K562 (cell line): ENCODE measurements at regions not wholly inside any gene's neighbourhood (a gene's known extent, or its start where the extent isn't known, plus 50 kb on each side); places are given as distances from the start of the nearest gene placed in this dataset.

ENCODE experiments used
- ATAC-seq: fragments of 200-7000 bp; cut with Tn5 transposase; 3 replicates; pipeline ENCODE4 v1.9.1; 2020; ENCODE audit warnings: moderate library complexity
- BruUV-seq: library from RNA; stranded (reverse); fragments of 400-500 nt; replicated peaks from 2 replicates; lab custom pipeline; 2021; lab: Mats Ljungman, UMichigan
- CTCF ChIA-PET: fragments of 300-600 bp; formaldehyde crosslinking; extraction: SDS; loops from one replicate; lab custom pipeline; 2021; ENCODE audit warnings: low intra/inter-chr PET ratio; lab: Yijun Ruan, JAX
- POLR2A ChIA-PET: fragments of 300-600, 350-650 bp; sonication (Branson Sonifier 250); formaldehyde crosslinking; extraction: SDS; loops from one replicate; lab custom pipeline; 2021; ENCODE audit warnings: antibody characterized with exemption, inconsistent platforms; lab: Yijun Ruan, JAX
- DNase-seq, 4 experiments: peaks; one replicate each; pipeline versions ENCODE4 v3.0.0 to v3.0.0-alpha.2; 2011 to 2018; ENCODE audit warnings: low spot score in 3 of 4, mixed read lengths in 3 of 4; ENCODE audit errors: extremely low read depth in 1 of 4
- FAIRE-seq: peaks from 2 replicates; lab custom pipeline; 2011; peaks lifted over from hg19 to GRCh38; lab: Jason Lieb, UNC
- H2AFZ ChIP-seq: 2 replicates; pipeline ENCODE4 v1.6.0; 2011; ENCODE audit warnings: low read depth, low read length, control low read depth, inconsistent platforms
- H3K27ac ChIP-seq: fragments of 200-600 bp; 3 replicates; pipeline ENCODE4 v1.8.0; 2011; ENCODE audit warnings: low read depth, mild to moderate bottlenecking, control low read depth, inconsistent platforms, low read length, moderate library complexity, mixed read lengths; ENCODE audit errors: extremely low read depth
- H3K27me3 ChIP-seq, 2 experiments: fragments of 300-600 bp in 1 of 2; 2 replicates in 1 of 2; 3 replicates in 1 of 2; pipeline versions ENCODE4 v1.6.0 to v1.8.0; 2011; ENCODE audit warnings: inconsistent platforms in 2 of 2, low read length in 2 of 2, mild to moderate bottlenecking in 1 of 2, mixed read lengths in 1 of 2, moderate library complexity in 1 of 2; ENCODE audit not compliant: control insufficient read depth in 2 of 2, insufficient read depth in 2 of 2
- H3K36me3 ChIP-seq: fragments of 300-600 bp; 3 replicates; pipeline ENCODE4 v1.8.0; 2011; ENCODE audit warnings: mild to moderate bottlenecking, low read length, inconsistent platforms; ENCODE audit not compliant: control insufficient read depth, insufficient read depth
- H3K4me1 ChIP-seq, 2 experiments: fragments of 200-600 bp in 1 of 2; replicated peaks in 1 of 2; 2 replicates in 1 of 2; 3 replicates in 1 of 2; pipeline versions ENCODE4 v1.5.1 to v1.8.0; 2011; ENCODE audit warnings: inconsistent platforms in 2 of 2, low read length in 2 of 2, mild to moderate bottlenecking in 1 of 2, mixed read lengths in 1 of 2, moderate library complexity in 1 of 2; ENCODE audit not compliant: control insufficient read depth in 2 of 2, insufficient read depth in 2 of 2
- H3K4me2 ChIP-seq: 2 replicates; pipeline ENCODE4 v1.6.1; 2011; ENCODE audit warnings: low read length, control low read depth, inconsistent platforms, mixed read lengths; ENCODE audit not compliant: insufficient read depth
- H3K4me3 ChIP-seq: fragments of 200-600 bp; sonication (generic), shearing (Covaris generic); 2 replicates; pipeline ENCODE4 v1.5.1; 2016; ENCODE audit warnings: control low read depth, inconsistent platforms
- H3K79me2 ChIP-seq: fragments of 200-600 bp; 3 replicates; pipeline ENCODE4 v1.8.0; 2011; ENCODE audit warnings: low read length, inconsistent platforms; ENCODE audit not compliant: control insufficient read depth, insufficient read depth
- H3K9ac ChIP-seq, 2 experiments: 2 replicates each; pipeline versions ENCODE4 v1.6.0 to v1.6.1; 2011; ENCODE audit warnings: low read depth in 2 of 2, low read length in 2 of 2, control low read depth in 1 of 2, inconsistent platforms in 1 of 2, mild to moderate bottlenecking in 1 of 2, mixed read lengths in 1 of 2; ENCODE audit not compliant: insufficient read depth in 1 of 2
- H3K9me1 ChIP-seq: one replicate; pipeline ENCODE4 v1.6.0; 2011; ENCODE audit warnings: inconsistent platforms, mild to moderate bottlenecking, low read length, moderate library complexity; ENCODE audit not compliant: control insufficient read depth, insufficient read depth
- H3K9me3 ChIP-seq: replicated peaks from 2 replicates; pipeline ENCODE4 v1.5.1; 2011; ENCODE audit warnings: low read depth, low read length, inconsistent platforms; ENCODE audit not compliant: control insufficient read depth, insufficient read depth
- H4K20me1 ChIP-seq: replicated peaks from 2 replicates; pipeline ENCODE4 v1.6.1; 2011; ENCODE audit warnings: low read length, inconsistent platforms, mixed read lengths; ENCODE audit not compliant: control insufficient read depth, insufficient read depth
- HINFP ChIP-seq: fragments of 450-650 bp; conservative IDR thresholded peaks from 2 replicates; pipeline ENCODE4 v1.6.1; 2016; ENCODE audit warnings: missing genetic modification characterization, low read depth, mild to moderate bottlenecking, control low read depth, missing compliant biosample characterization
- PKNOX1 ChIP-seq: fragments of 450-650 bp; IDR thresholded peaks from 2 replicates; pipeline ENCODE4 v1.6.1; 2016
- SREBF2 ChIP-seq: sonication (generic); formaldehyde crosslinking; IDR thresholded peaks from 2 replicates; pipeline ENCODE4 v1.4.0; 2020; ENCODE audit warnings: mild to moderate bottlenecking, missing genetic modification reagents
- YBX1 ChIP-seq: fragments of 450-650 bp; IDR thresholded peaks from 2 replicates; pipeline ENCODE4 v1.7.1; 2016; ENCODE audit warnings: mild to moderate bottlenecking
- ZBTB12 ChIP-seq: fragments of 250-450 bp; sonication (Bioruptor Pico); IDR thresholded peaks from 2 replicates; pipeline ENCODE4 v1.4.0; 2020
- ZNF318 ChIP-seq, 2 experiments: fragments of 450-650 bp; IDR thresholded peaks; 2 replicates each; pipeline ENCODE4 v1.6.1; 2016; ENCODE audit warnings: mild to moderate bottlenecking in 2 of 2, borderline replicate concordance in 1 of 2, low read depth in 1 of 2, moderate library complexity in 1 of 2
- WGBS: fragments of 100-300 bp; shearing (Covaris generic); methylation state at CpG from one replicate; pipeline ENCODE4 v1.1.6; 2016; ENCODE audit warnings: low coverage, mixed read lengths; ENCODE audit not compliant: insufficient coverage; ENCODE audit errors: missing lambda C conversion rate; 5-methylcytosine and 5-hydroxymethylcytosine counted together
- in situ Hi-C: fragments of 300-500 bp; cut with MboI; formaldehyde crosslinking; loops from 4 replicates; pipeline ENCODE4 v1.15.0; 2018; ENCODE audit warnings: inconsistent platforms, mixed read lengths
- intact Hi-C: fragments of 100-400 bp; cut with micrococcal nuclease; formaldehyde crosslinking; loops from 2 replicates; pipeline ENCODE4 v1.14.2; 2022

- no peak for ATAC-seq
- no peaks in the 10 kb centered on the region for H3K36me3 ChIP-seq
- FAIRE-seq: no peak
- no peak overlapping the region for H3K4me2 ChIP-seq
- no peaks in the 10 kb centered on the region for H3K9me1 ChIP-seq
- peaks cover 0 to 9% of the 10 kb centered on the region in 2 experiments; a peak in 2 of 5 replicates for H3K4me1 ChIP-seq
- WGBS: 47% methylated on average over 6 of the region's 6 CpGs
- no peaks in the 10 kb centered on the region for H3K79me2 ChIP-seq
- H3K9me3 ChIP-seq: peaks cover 4% of the 10 kb centered on the region
- ChIA-PET CTCF (no interaction called here), POLR2A (no interaction called here)
- no peak overlapping the region for H3K9ac ChIP-seq
- H3K27ac ChIP-seq: no peak overlapping the region
- H2AFZ ChIP-seq: no peak overlapping the region
- intact Hi-C loops: no loop called here
- no peak overlapping the region for H3K4me3 ChIP-seq
- in situ Hi-C loops: no loop called here
- DNase-seq: no peak
- peaks cover 13 to 29% of the 10 kb centered on the region in 2 experiments; a peak in 4 of 5 replicates for H3K27me3 ChIP-seq
- peaks cover 14% of the 10 kb centered on the region for H4K20me1 ChIP-seq
- BruUV-seq: no TSS peak
- TF ChIP-seq ZNF318 (IDR thresholded peaks at IDR 0.05; ENCODE audit: borderline replicate concordance in 1 of 2, low read depth in 1 of 2) (no peak), PKNOX1 (no peak), HINFP (tag) (no peak), YBX1 (no peak), ZBTB12 (CRISPR knock-in tag) (no peak), SREBF2 (CRISPR knock-in tag) (no peak)
Observed at GRCh38 chr4:3377557-3377956, 64.2 kb upstream of the HGFAC start.
